ENCODE measurements at regions not wholly inside any gene's neighbourhood (a gene's known extent, or its start where the extent isn't known, plus 50 kb on each side); places are given as distances from the start of the nearest gene placed in this dataset.

DNA sequence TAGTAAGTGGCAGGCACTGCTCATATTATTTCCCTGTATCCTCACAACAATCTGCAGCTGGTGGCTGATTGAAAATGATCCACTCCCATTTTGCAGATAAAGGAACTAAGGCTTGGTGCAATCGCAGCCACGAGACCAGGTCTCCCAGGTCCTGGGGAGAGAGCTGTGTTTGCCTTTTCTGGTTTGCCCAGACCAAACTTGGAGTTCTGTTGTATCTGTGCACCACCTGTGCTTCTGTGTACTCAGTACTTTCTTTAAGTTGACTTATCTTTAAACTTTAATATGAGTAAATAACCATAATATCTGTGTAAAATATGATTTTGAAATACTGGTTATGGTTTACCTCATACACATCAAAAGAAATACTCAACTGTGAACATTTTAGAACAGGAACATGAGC lies 625.7 kb upstream of the CFAP20DC start:
- TF ChIP-seq, protein P1, sequence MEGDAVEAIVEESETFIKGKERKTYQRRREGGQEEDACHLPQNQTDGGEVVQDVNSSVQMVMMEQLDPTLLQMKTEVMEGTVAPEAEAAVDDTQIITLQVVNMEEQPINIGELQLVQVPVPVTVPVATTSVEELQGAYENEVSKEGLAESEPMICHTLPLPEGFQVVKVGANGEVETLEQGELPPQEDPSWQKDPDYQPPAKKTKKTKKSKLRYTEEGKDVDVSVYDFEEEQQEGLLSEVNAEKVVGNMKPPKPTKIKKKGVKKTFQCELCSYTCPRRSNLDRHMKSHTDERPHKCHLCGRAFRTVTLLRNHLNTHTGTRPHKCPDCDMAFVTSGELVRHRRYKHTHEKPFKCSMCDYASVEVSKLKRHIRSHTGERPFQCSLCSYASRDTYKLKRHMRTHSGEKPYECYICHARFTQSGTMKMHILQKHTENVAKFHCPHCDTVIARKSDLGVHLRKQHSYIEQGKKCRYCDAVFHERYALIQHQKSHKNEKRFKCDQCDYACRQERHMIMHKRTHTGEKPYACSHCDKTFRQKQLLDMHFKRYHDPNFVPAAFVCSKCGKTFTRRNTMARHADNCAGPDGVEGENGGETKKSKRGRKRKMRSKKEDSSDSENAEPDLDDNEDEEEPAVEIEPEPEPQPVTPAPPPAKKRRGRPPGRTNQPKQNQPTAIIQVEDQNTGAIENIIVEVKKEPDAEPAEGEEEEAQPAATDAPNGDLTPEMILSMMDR (IDR thresholded peaks at IDR 0.05), result no peak
- no peak for TF ChIP-seq POLR2A (IDR thresholded peaks at IDR 0.05)
- TF ChIP-seq EP300 (IDR thresholded peaks at IDR 0.05), result no peak
